KBM-7 (cell line): ENCODE measurements at regions not wholly inside any gene's neighbourhood (a gene's known extent, or its start where the extent isn't known, plus 50 kb on each side); places are given as distances from the start of the nearest gene placed in this dataset.

Experiments
- DNase-seq: peaks from one replicate; pipeline ENCODE4 v3.0.0-alpha.2; 2015
- in situ Hi-C: fragments of 300-500 bp; cut with MboI; formaldehyde crosslinking; loops from 2 replicates; pipeline ENCODE4 v1.14.3; 2020; ENCODE audit warnings: low sequenced_read_pairs, low pct_unique_long_range_greater_than_20kb, mixed read lengths

- in situ Hi-C loops = no loop called here
- DNase-seq = no peak
Observed at GRCh38 chr12:85559127-85559526, 277.1 kb downstream of the RASSF9 start.

GRCh38 chr12:85559536-85559935 is 276.7 kb downstream of the RASSF9 start:
- in situ Hi-C loops = no loop called here
- DNase-seq = no peak

- no peak for DNase-seq
- in situ Hi-C loops = no loop called here
Observed at GRCh38 chr12:85562765-85563164, 273.4 kb downstream of the RASSF9 start.

- DNase-seq = no peak
- in situ Hi-C loops = no loop called here
Observed at GRCh38 chr12:85564786-85565185, 271.4 kb downstream of the RASSF9 start.

- in situ Hi-C loops = no loop called here
- no peak for DNase-seq
Observed at GRCh38 chr12:85568395-85569103, 267.7 kb downstream of the RASSF9 start.

GRCh38 chr12:85569261-85569660 is 266.9 kb downstream of the RASSF9 start:
- in situ Hi-C loops = no loop called here

GRCh38 chr12:85572956-85573355 is 263.3 kb downstream of the RASSF9 start:
- in situ Hi-C loops = no loop called here
- no peak for DNase-seq

More at GRCh38 chr12:85569261-85569660, 266.9 kb downstream of the RASSF9 start:
- no peak for DNase-seq

- in situ Hi-C loops = no loop called here
- no peak for DNase-seq
Observed at GRCh38 chr12:85573635-85574214, 262.5 kb downstream of the RASSF9 start.

GRCh38 chr12:85574291-85574690 is 261.9 kb downstream of the RASSF9 start:
- DNase-seq = no peak
- in situ Hi-C loops = no loop called here

GRCh38 chr12:85575120-85576096 is 260.8 kb downstream of the RASSF9 start:
- peak; percentile 71 for DNase-seq
- in situ Hi-C loops = loop anchor here (25.0 kb wide), 1 partner anchor 287 kb away; the partner anchor contains the start of gene NTS

GRCh38 chr12:85580562-85581168 is 255.5 kb downstream of the RASSF9 start:
- in situ Hi-C loops = loop anchor here (25.0 kb wide), 1 partner anchor 282 kb away; the partner anchor contains the start of gene NTS
- no peak for DNase-seq

GRCh38 chr12:85587158-85587557 is 249.1 kb downstream of the RASSF9 start:
- in situ Hi-C loops = loop anchor here (25.0 kb wide), 1 partner anchor 275 kb away; the partner anchor contains the start of gene NTS
- DNase-seq = no peak

GRCh38 chr12:85588221-85588620 is 248.0 kb downstream of the RASSF9 start:
- DNase-seq = no peak
- in situ Hi-C loops = loop anchor here (25.0 kb wide), 1 partner anchor 274 kb away; the partner anchor contains the start of gene NTS

- no peak for DNase-seq
- in situ Hi-C loops = no loop called here
Observed at GRCh38 chr12:85600841-85601240, 235.4 kb downstream of the RASSF9 start.

GRCh38 chr12:85603556-85603955 is 232.7 kb downstream of the RASSF9 start:
- no peak for DNase-seq
- in situ Hi-C loops = no loop called here

- in situ Hi-C loops = no loop called here
- DNase-seq = no peak
Observed at GRCh38 chr12:85606455-85606854, 229.8 kb downstream of the RASSF9 start.

- in situ Hi-C loops = no loop called here
- no peak for DNase-seq
Observed at GRCh38 chr12:85609778-85610177, 226.4 kb downstream of the RASSF9 start.

- in situ Hi-C loops = no loop called here
- DNase-seq = no peak
Observed at GRCh38 chr12:85610194-85610593, 226.0 kb downstream of the RASSF9 start.

GRCh38 chr12:85616201-85616600 is 220.0 kb downstream of the RASSF9 start:
- in situ Hi-C loops = no loop called here
- DNase-seq = no peak
